Duodenal mucosa (tissue), 2 donors: ENCODE measurements at regions not wholly inside any gene's neighbourhood (a gene's known extent, or its start where the extent isn't known, plus 50 kb on each side); places are given as distances from the start of the nearest gene placed in this dataset.

Experiments used
- H3K27ac ChIP-seq: one replicate; pipeline ENCODE4 v1.7.0; 2013; ENCODE audit warnings: low read depth, low read length
- H3K27me3 ChIP-seq, 2 donors: one replicate each; pipeline ENCODE4 v1.7.0; 2013; ENCODE audit warnings: low read length in 2 of 2, control low read depth in 1 of 2; ENCODE audit not compliant: insufficient read depth in 2 of 2, control insufficient read depth in 1 of 2
- H3K36me3 ChIP-seq, 2 donors: one replicate each; pipeline ENCODE4 v1.7.0; 2013; ENCODE audit warnings: low read length in 2 of 2, control low read depth in 1 of 2; ENCODE audit not compliant: insufficient read depth in 2 of 2, control insufficient read depth in 1 of 2
- H3K4me1 ChIP-seq, 2 donors: one replicate each; pipeline ENCODE4 v1.7.0; 2013; ENCODE audit warnings: low read length in 2 of 2, control low read depth in 1 of 2; ENCODE audit not compliant: insufficient read depth in 2 of 2, control insufficient read depth in 1 of 2
- H3K4me3 ChIP-seq, 2 donors: one replicate each; pipeline ENCODE4 v1.7.0; 2013; ENCODE audit warnings: low read length in 2 of 2, low read depth in 1 of 2
- H3K9ac ChIP-seq, 2 donors: one replicate each; pipeline ENCODE4 v1.7.0; 2013; ENCODE audit warnings: low read length in 2 of 2, low read depth in 1 of 2
- H3K9me3 ChIP-seq, 2 donors: one replicate each; pipeline ENCODE4 v1.7.0; 2013; ENCODE audit warnings: low read length in 2 of 2, control low read depth in 1 of 2; ENCODE audit not compliant: control insufficient read depth in 1 of 2

GRCh38 chr10:105857268-105858264, 1216.5 kb downstream of the SORCS3 start:
- H3K36me3 ChIP-seq = no peaks in the 10 kb centered on the region
- H3K4me3 ChIP-seq = no peak overlapping the region

GRCh38 chr10:105855791-105856190, 1214.7 kb downstream of the SORCS3 start:
- Histone ChIP-seq H3K4me3 (no peak overlapping the region), H3K4me1 (no peaks in the 10 kb centered on the region), H3K27me3 (no peaks in the 10 kb centered on the region), H3K9me3 (no peaks in the 10 kb centered on the region), H3K9ac (no peak overlapping the region), H3K27ac (no peak overlapping the region), H3K36me3 (no peaks in the 10 kb centered on the region)

More at GRCh38 chr10:105857268-105858264, 1216.5 kb downstream of the SORCS3 start:
- H3K9ac ChIP-seq = no peak overlapping the region
- no peaks in the 10 kb centered on the region for H3K4me1 ChIP-seq
- no peaks in the 10 kb centered on the region for H3K27me3 ChIP-seq
- H3K27ac ChIP-seq = no peak overlapping the region
- H3K9me3 ChIP-seq = no peaks in the 10 kb centered on the region

- Histone ChIP-seq H3K36me3 (no peaks in the 10 kb centered on the region), H3K4me1 (no peaks in the 10 kb centered on the region)
Measured at GRCh38 chr10:105844676-105845570, 1203.8 kb downstream of the SORCS3 start.

GRCh38 chr10:105844241-105844640, 1203.2 kb downstream of the SORCS3 start:
- H3K27me3 ChIP-seq = no peaks in the 10 kb centered on the region
- no peak overlapping the region for H3K27ac ChIP-seq
- H3K4me1 ChIP-seq = no peaks in the 10 kb centered on the region
- H3K9ac ChIP-seq = no peak overlapping the region
- H3K4me3 ChIP-seq = no peak overlapping the region
- H3K9me3 ChIP-seq = no peaks in the 10 kb centered on the region
- no peaks in the 10 kb centered on the region for H3K36me3 ChIP-seq

More at GRCh38 chr10:105844676-105845570, 1203.8 kb downstream of the SORCS3 start:
- no peaks in the 10 kb centered on the region for H3K27me3 ChIP-seq
- no peak overlapping the region for H3K4me3 ChIP-seq
- no peak overlapping the region for H3K9ac ChIP-seq
- no peak overlapping the region for H3K27ac ChIP-seq
- H3K9me3 ChIP-seq = no peaks in the 10 kb centered on the region

- no peak overlapping the region for H3K27ac ChIP-seq
- no peaks in the 10 kb centered on the region for H3K27me3 ChIP-seq
- no peak overlapping the region for H3K4me3 ChIP-seq
Measured at GRCh38 chr10:105843786-105844185, 1202.7 kb downstream of the SORCS3 start.

GRCh38 chr10:105840288-105840770, 1199.2 kb downstream of the SORCS3 start:
- no peak overlapping the region for H3K27ac ChIP-seq
- H3K4me1 ChIP-seq = no peaks in the 10 kb centered on the region
- H3K9ac ChIP-seq = no peak overlapping the region
- no peaks in the 10 kb centered on the region for H3K9me3 ChIP-seq
- H3K27me3 ChIP-seq = no peaks in the 10 kb centered on the region
- H3K36me3 ChIP-seq = no peaks in the 10 kb centered on the region
- H3K4me3 ChIP-seq = no peak overlapping the region

More at GRCh38 chr10:105843786-105844185, 1202.7 kb downstream of the SORCS3 start:
- H3K4me1 ChIP-seq = no peaks in the 10 kb centered on the region
- no peaks in the 10 kb centered on the region for H3K9me3 ChIP-seq
- no peaks in the 10 kb centered on the region for H3K36me3 ChIP-seq
- H3K9ac ChIP-seq = no peak overlapping the region

GRCh38 chr10:105838392-105838791, 1197.3 kb downstream of the SORCS3 start:
- peak overlapping the region; percentile 55 to 66 for H3K4me3 ChIP-seq
- no peak overlapping the region for H3K27ac ChIP-seq
- H3K36me3 ChIP-seq = no peaks in the 10 kb centered on the region
- H3K9ac ChIP-seq = no peak overlapping the region
- no peaks in the 10 kb centered on the region for H3K27me3 ChIP-seq
- no peaks in the 10 kb centered on the region for H3K9me3 ChIP-seq
- H3K4me1 ChIP-seq = no peaks in the 10 kb centered on the region

- Histone ChIP-seq H3K4me3 (peak overlapping the region; percentile 55 to 66), H3K27me3 (no peaks in the 10 kb centered on the region), H3K27ac (no peak overlapping the region), H3K9ac (no peak overlapping the region), H3K9me3 (no peaks in the 10 kb centered on the region), H3K4me1 (no peaks in the 10 kb centered on the region), H3K36me3 (no peaks in the 10 kb centered on the region)
Measured at GRCh38 chr10:105837951-105838350, 1196.9 kb downstream of the SORCS3 start.

- H3K4me3 ChIP-seq = no peak overlapping the region
- H3K36me3 ChIP-seq = no peaks in the 10 kb centered on the region
- no peaks in the 10 kb centered on the region for H3K4me1 ChIP-seq
- H3K9me3 ChIP-seq = no peaks in the 10 kb centered on the region
- H3K27ac ChIP-seq = no peak overlapping the region
- H3K27me3 ChIP-seq = no peaks in the 10 kb centered on the region
- no peak overlapping the region for H3K9ac ChIP-seq
Measured at GRCh38 chr10:105834261-105835059, 1193.4 kb downstream of the SORCS3 start.
